ENCODE measurements at regions not wholly inside any gene's neighbourhood (a gene's known extent, or its start where the extent isn't known, plus 50 kb on each side); places are given as distances from the start of the nearest gene placed in this dataset.

DNA sequence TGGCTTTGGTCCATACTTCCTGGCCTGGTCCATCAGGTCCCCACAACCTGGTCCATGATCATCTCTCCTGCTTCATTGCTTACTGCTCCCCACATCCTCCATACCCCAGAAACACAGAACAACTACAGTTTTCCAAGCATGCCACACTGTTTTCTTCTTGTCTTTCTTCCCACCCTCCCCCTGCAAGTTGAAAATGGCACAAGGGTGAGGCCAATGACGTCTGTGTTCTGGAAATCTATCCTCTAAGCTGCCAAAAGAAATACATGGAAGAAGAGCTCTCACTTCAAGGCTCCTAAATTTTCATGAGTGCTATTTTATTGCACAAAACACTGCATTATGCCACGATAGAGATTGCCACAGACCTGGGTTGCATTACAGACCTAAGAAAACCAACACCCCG, 404.4 kb downstream of the VPS13C start:
- H3K4me3 ChIP-seq, result no peak overlapping the region
- no peaks in the 10 kb centered on the region for H3K27me3 ChIP-seq (replicated peaks)
- H3K9me3 ChIP-seq (replicated peaks), result no peaks in the 10 kb centered on the region
- H3K36me3 ChIP-seq, result no peaks in the 10 kb centered on the region
- no peak for DNase-seq (ENCODE audit: low read depth in 1 of 2, low spot score in 2 of 2)
- no peak overlapping the region for H3K27ac ChIP-seq
- no peaks in the 10 kb centered on the region for H3K4me1 ChIP-seq (replicated peaks)

DNA sequence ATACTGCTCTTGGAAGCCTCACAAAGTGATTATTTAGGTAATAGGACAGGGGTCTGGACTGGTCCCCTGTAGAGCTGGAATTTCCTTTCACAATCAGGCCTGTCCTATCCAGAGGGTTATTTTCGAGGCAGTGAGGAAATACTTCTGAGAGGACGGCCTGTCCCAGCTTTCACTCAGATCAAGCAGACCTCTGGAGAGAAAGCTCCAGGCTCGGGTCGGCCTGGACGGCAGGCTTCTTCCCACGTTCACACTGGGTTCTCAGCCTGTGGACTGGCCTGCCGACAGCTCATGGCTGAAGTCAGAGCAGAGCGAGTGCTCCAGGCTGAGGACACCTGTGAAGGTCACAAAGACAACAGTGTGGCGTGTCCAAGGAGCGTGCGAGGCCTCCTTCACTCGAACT, 405.3 kb downstream of the VPS13C start:
- H3K27me3 ChIP-seq (replicated peaks), result no peaks in the 10 kb centered on the region
- H3K4me1 ChIP-seq (replicated peaks), result no peaks in the 10 kb centered on the region
- H3K27ac ChIP-seq, result no peak overlapping the region
- H3K9me3 ChIP-seq (replicated peaks), result no peaks in the 10 kb centered on the region
- DNase-seq (ENCODE audit: low read depth in 1 of 2, low spot score in 2 of 2), result no peak
- no peak overlapping the region for H3K4me3 ChIP-seq
- no peaks in the 10 kb centered on the region for H3K36me3 ChIP-seq

DNA sequence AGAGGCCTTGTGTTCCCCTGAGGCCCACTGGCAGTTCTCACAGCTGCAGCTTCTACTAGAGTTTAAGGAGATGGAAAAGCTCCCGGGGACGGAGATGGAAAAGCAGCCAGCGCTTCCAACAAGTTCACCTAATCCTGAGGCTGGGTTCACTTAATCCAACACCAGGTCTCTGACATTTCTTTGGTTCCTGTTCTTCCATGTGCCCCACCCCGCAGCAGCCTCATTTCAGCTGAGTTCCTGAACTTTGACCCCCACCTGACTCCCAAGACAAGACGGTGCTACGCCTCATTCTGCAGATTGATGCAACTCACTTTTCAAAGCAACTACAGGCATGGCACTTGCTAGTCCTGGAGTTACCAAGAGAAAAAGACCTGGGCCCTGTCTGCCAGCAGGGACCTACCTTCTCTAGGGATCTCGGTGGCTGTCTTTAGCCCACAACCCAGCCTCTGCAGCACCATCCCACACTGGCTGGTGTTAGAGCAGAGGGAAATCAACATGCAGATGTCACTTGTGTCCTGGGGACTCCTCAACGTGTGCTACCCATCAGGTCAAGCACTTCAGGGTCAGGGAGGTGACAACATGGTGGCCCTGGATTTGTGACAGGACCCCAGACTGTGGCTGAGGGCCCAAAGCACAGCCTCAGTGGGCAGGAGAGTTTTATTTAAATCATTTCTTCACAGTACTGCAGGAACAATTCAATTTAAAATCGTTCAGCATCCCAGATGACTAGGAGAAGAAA, 406.1 kb downstream of the VPS13C start:
- Histone ChIP-seq H3K4me3 (no peak overlapping the region), H3K4me1 (replicated peaks) (no peaks in the 10 kb centered on the region), H3K36me3 (no peaks in the 10 kb centered on the region), H3K27me3 (replicated peaks) (no peaks in the 10 kb centered on the region), H3K9me3 (replicated peaks) (no peaks in the 10 kb centered on the region), H3K27ac (no peak overlapping the region)
- no peak for DNase-seq (ENCODE audit: low read depth in 1 of 2, low spot score in 2 of 2)

DNA sequence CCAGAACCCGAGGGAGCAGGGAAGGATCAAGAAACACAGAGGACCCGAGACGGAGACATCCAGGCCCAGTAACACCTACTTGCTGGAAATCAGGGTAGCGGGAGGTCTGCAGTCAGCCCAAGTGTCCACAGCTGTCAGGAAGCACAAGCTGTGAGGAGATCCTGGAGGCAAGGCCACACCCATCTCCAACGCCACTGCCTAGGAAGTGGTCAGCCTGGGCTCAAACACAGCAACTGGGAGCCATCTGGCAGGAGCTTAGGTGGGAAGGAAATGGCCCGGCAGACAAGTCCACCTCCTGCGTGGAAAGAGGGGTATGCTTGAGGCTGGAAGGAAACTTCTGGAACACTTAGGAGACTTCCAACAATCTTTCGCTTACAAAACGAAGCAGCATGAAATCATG, 407.1 kb downstream of the VPS13C start:
- Histone ChIP-seq H3K9me3 (replicated peaks) (no peaks in the 10 kb centered on the region), H3K27me3 (replicated peaks) (no peaks in the 10 kb centered on the region)

DNA sequence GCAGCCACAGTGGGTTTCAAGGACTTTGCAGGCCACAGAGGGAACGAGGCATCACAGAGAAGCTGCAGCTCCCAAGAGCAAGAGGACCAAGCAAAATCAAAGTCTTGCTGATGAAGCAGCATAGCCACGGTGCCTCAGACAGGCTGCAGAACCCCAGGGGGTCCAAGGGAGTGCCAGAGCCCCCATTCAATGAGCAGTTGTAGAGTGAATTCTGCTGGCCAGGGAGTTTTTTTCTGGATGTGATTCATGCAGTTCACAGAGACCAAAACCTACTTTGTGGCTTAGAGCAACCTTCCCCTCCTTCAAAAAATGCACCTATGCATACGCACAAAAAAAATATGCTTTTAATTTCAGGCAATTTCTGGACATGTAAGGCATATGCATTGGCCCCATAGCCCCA, 409.0 kb downstream of the VPS13C start:
- H3K4me3 ChIP-seq, result no peak overlapping the region
- no peaks in the 10 kb centered on the region for H3K9me3 ChIP-seq (replicated peaks)
- H3K27ac ChIP-seq, result no peak overlapping the region
- no peak for DNase-seq (ENCODE audit: low read depth in 1 of 2, low spot score in 2 of 2)
- no peaks in the 10 kb centered on the region for H3K36me3 ChIP-seq
- no peaks in the 10 kb centered on the region for H3K27me3 ChIP-seq (replicated peaks)
- H3K4me1 ChIP-seq (replicated peaks), result no peaks in the 10 kb centered on the region

More for the DNA sequence above, 407.1 kb downstream of the VPS13C start:
- Histone ChIP-seq H3K4me1 (replicated peaks) (no peaks in the 10 kb centered on the region), H3K36me3 (no peaks in the 10 kb centered on the region), H3K4me3 (no peak overlapping the region), H3K27ac (no peak overlapping the region)
- no peak for DNase-seq (ENCODE audit: low read depth in 1 of 2, low spot score in 2 of 2)

DNA sequence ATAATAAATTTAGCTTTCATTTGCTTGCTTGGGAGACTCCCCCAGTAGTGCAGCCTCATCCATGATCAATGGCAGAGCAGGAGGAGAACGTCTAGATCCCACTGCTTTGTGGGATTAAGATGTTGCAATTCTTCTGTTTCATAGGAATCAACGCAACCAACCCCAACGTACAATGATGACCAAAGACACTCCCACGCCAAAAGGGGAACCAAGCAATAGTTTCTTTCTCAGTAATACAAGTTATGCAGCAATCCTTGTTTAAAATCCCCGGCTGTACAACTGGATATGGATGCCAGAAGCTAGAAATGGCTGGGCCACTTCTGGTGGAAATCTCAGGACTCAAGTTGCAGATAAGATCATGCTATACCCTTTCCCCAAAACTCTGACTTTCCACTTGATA, 411.2 kb downstream of the VPS13C start:
- DNase-seq (ENCODE audit: low read depth in 1 of 2, low spot score in 2 of 2), result no peak
- no peak overlapping the region for H3K27ac ChIP-seq
- H3K4me3 ChIP-seq, result no peak overlapping the region
- H3K36me3 ChIP-seq, result no peaks in the 10 kb centered on the region
- H3K27me3 ChIP-seq (replicated peaks), result no peaks in the 10 kb centered on the region
- no peaks in the 10 kb centered on the region for H3K9me3 ChIP-seq (replicated peaks)
- H3K4me1 ChIP-seq (replicated peaks), result no peaks in the 10 kb centered on the region

DNA sequence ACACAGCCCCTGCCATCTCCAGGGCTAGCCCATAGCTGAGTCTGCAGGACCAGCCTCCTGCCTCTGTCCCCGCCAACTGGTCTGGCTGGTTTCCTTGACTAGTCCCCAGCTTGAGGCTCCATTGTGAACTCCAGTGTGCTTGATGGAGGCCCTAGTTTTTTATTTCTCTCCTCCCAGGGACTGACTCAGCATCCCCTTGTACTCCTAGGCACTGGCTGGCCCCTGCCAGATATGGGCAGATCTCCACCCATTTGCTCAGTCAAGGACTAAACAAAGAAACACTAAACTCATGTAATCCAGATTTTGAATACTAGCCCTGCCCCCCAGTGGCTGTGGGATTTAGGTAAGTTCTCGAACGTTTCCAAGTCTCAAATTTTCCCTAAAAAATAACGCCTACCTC, 415.4 kb upstream of the RORA start:
- Histone ChIP-seq H3K4me3 (no peak overlapping the region), H3K4me1 (replicated peaks) (no peaks in the 10 kb centered on the region)
- DNase-seq (ENCODE audit: low read depth in 1 of 2, low spot score in 2 of 2), result no peak

DNA sequence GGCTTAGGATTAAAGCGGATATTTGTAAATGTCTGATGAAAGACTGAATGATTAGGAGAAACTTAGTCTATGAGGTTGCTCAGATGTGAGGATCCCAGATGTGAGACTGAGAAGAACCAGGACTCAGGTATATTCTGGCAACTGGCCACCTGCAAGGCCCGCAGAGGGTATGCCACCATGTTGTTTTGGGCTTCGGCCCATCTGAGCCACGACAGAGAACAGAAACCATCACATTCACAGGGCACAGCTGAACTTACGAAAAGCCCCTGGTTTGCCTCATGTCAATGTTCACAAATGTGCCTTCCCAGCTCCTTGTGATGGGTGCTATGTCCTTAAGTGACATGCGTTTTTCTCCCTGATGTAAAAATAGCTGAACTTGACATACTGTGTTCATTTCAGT, 412.5 kb upstream of the RORA start:
- Histone ChIP-seq H3K4me1 (replicated peaks) (no peaks in the 10 kb centered on the region), H3K36me3 (no peaks in the 10 kb centered on the region), H3K27me3 (replicated peaks) (no peaks in the 10 kb centered on the region), H3K9me3 (replicated peaks) (no peaks in the 10 kb centered on the region), H3K4me3 (no peak overlapping the region), H3K27ac (no peak overlapping the region)
- DNase-seq (ENCODE audit: low read depth in 1 of 2, low spot score in 2 of 2), result no peak

More for the DNA sequence above, 415.4 kb upstream of the RORA start:
- Histone ChIP-seq H3K9me3 (replicated peaks) (no peaks in the 10 kb centered on the region), H3K27me3 (replicated peaks) (no peaks in the 10 kb centered on the region), H3K36me3 (no peaks in the 10 kb centered on the region), H3K27ac (no peak overlapping the region)

DNA sequence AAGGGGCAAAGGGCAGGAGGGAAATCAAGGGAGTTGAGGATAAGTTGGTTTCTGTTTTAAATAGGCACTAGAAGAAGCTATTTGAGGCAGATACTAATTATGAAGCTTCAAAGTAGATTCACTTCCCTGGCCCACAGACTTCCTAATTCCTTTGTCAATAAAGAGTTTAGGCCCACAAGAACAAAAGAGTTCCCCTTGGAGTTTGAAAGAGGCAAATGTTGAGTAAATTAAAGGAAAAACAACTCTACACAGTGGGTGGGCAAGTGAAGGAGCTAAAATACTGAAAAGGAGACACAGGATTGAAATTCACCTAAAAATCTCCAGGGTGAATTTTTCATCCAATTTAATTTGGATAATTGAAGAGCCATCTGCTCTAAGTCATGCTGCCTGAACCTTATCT, 411.7 kb upstream of the RORA start:
- no peak overlapping the region for H3K27ac ChIP-seq
- no peaks in the 10 kb centered on the region for H3K4me1 ChIP-seq (replicated peaks)
- no peaks in the 10 kb centered on the region for H3K9me3 ChIP-seq (replicated peaks)
- DNase-seq (ENCODE audit: low read depth in 1 of 2, low spot score in 2 of 2), result no peak
- H3K4me3 ChIP-seq, result no peak overlapping the region
- no peaks in the 10 kb centered on the region for H3K36me3 ChIP-seq
- H3K27me3 ChIP-seq (replicated peaks), result no peaks in the 10 kb centered on the region

DNA sequence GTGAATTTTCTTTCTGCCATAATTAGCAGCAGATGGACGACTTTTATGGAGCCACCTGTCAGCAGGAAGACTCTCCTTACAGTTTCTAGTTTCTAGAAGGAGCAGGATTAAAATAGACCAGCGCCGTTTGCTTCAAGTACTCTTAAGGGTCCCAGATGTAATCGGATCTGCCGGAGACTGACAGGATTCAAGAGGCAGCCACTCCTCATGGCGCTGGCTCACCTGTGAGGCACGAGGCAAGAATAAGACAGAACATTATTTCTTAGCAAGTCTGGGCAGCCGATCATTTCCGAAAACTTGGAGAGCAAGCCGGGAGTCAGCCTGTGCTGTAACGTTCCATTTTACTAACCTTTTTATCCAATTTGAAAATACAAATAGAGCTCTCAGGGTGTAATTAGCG, 410.4 kb upstream of the RORA start:
- H3K4me1 ChIP-seq (replicated peaks), result no peaks in the 10 kb centered on the region
- H3K27me3 ChIP-seq (replicated peaks), result no peaks in the 10 kb centered on the region
- H3K36me3 ChIP-seq, result no peaks in the 10 kb centered on the region

DNA sequence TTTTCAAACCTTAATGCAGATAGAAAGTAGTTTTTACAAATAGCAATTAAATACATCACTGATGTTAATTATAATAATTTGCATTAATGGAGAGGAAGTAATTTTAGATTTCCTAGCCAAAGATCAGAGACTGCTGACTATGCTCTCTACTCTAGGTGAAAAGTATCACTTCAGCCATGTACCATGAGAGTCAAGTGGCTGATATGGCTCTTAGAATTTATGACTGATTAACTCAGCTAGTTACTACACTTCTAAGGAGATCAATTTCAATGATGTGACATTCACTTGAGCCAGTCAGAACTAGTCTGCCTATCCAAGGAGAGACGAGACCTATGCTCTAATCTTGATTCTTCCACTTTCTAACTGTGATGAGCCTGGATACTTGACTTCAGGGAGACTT, 405.7 kb upstream of the RORA start:
- Histone ChIP-seq H3K9me3 (replicated peaks) (no peaks in the 10 kb centered on the region), H3K27me3 (replicated peaks) (no peaks in the 10 kb centered on the region), H3K4me3 (no peak overlapping the region), H3K27ac (no peak overlapping the region), H3K4me1 (replicated peaks) (no peaks in the 10 kb centered on the region), H3K36me3 (no peaks in the 10 kb centered on the region)
- no peak for DNase-seq (ENCODE audit: low read depth in 1 of 2, low spot score in 2 of 2)

More for the DNA sequence above, 410.4 kb upstream of the RORA start:
- H3K27ac ChIP-seq, result no peak overlapping the region
- DNase-seq (ENCODE audit: low read depth in 1 of 2, low spot score in 2 of 2), result no peak
- no peaks in the 10 kb centered on the region for H3K9me3 ChIP-seq (replicated peaks)
- no peak overlapping the region for H3K4me3 ChIP-seq

DNA sequence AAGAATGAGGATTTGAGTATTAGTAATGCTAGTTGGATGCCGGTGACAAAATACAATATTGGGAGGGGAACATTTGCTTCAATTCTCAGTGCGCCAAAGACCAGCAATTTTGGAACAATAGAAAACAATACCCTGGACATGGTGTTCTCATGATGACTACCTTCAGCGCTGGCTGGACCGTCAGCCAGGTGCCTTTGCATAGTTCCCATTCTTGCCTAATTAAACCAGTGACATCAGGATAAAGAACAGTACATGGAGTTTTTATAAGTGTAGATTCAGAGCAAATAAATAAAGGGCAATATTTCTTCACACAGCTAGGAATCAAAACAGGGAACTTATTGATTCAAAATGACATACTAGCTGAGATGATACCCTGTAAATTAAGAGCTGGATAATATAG, 404.8 kb upstream of the RORA start:
- no peak overlapping the region for H3K4me3 ChIP-seq
- H3K9me3 ChIP-seq (replicated peaks), result no peaks in the 10 kb centered on the region
- no peak for DNase-seq (ENCODE audit: low read depth in 1 of 2, low spot score in 2 of 2)
- H3K27ac ChIP-seq, result no peak overlapping the region
- H3K4me1 ChIP-seq (replicated peaks), result no peaks in the 10 kb centered on the region
- H3K36me3 ChIP-seq, result no peaks in the 10 kb centered on the region
- H3K27me3 ChIP-seq (replicated peaks), result no peaks in the 10 kb centered on the region

DNA sequence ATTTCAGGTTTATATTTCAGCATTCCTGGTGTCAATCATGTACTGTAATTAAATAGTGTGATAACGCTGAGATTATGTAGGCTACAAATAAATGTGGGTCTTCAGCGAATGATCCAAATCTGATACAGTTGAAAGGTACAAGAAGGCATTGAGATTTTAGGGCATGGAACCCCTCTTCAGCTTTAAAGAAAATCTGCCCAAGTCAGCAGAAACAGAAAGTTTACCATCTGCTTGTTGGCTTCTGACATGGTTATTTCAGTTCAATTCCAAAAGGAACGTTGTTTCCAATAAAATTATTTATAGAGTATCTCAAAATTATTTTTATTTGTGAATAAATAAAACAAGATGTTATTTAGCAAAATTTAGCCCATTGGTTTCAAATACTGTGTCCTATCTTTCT, 400.2 kb upstream of the RORA start:
- DNase-seq (ENCODE audit: low read depth in 1 of 2, low spot score in 2 of 2), result no peak
- H3K9me3 ChIP-seq (replicated peaks), result no peaks in the 10 kb centered on the region

DNA sequence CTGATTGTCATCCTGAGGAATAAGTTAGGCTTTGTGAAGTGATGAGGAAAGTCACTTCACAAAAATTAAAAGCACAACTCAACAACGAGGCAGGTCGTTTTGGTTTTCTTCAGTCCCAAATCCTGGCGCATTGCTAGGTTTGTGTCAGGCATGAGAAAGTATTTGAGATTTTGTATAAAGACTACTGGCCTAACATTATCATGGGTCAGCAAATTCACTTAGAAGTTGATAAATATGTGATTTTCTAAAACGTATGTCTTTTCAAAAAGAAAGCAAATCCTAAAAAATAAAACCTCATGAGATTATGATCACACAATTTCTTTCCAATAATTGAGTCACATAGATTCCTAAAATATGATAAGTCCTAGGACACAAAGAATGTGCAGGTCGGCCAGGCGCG, 395.8 kb upstream of the RORA start:
- H3K27ac ChIP-seq, result no peak overlapping the region

More for the DNA sequence above, 400.2 kb upstream of the RORA start:
- H3K4me3 ChIP-seq, result no peak overlapping the region
- H3K36me3 ChIP-seq, result no peaks in the 10 kb centered on the region
- H3K27ac ChIP-seq, result no peak overlapping the region
- H3K4me1 ChIP-seq (replicated peaks), result no peaks in the 10 kb centered on the region
- H3K27me3 ChIP-seq (replicated peaks), result no peaks in the 10 kb centered on the region; the same call in 1 of the 2 replicates

DNA sequence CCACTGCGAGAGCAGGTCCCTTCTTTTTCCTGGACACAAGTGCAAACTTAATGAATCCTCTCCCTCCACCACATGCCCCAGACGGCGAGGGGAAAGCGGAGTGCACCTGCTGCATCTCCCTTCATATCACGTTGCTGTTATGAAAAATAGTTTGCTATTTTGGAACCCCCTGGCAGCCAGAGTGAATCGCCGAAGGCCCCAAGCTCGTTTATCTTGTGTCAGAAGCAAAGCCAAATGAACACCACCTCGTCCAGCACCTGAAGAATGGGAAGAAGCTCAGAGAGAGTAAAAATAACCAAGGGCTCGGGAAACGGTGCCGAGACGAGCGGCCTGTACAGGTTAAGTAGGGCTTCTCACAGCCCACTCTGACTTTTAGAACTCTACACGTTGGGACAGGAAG, 394.6 kb upstream of the RORA start:
- Histone ChIP-seq H3K9me3 (replicated peaks) (no peaks in the 10 kb centered on the region), H3K36me3 (no peaks in the 10 kb centered on the region), H3K4me3 (no peak overlapping the region), H3K27me3 (replicated peaks) (no peaks in the 10 kb centered on the region; the same call in 1 of the 2 replicates), H3K27ac (no peak overlapping the region), H3K4me1 (replicated peaks) (no peaks in the 10 kb centered on the region)
- DNase-seq (ENCODE audit: low read depth in 1 of 2, low spot score in 2 of 2), result no peak

More for the DNA sequence above, 395.8 kb upstream of the RORA start:
- Histone ChIP-seq H3K4me3 (no peak overlapping the region), H3K9me3 (replicated peaks) (no peaks in the 10 kb centered on the region), H3K36me3 (no peaks in the 10 kb centered on the region), H3K4me1 (replicated peaks) (no peaks in the 10 kb centered on the region), H3K27me3 (replicated peaks) (no peaks in the 10 kb centered on the region; the same call in 1 of the 2 replicates)
- DNase-seq (ENCODE audit: low read depth in 1 of 2, low spot score in 2 of 2), result no peak
